Liver (tissue), 3 donors: ENCODE measurements at regions not wholly inside any gene's neighbourhood (a gene's known extent, or its start where the extent isn't known, plus 50 kb on each side); places are given as distances from the start of the nearest gene placed in this dataset.

Experiments
- ATF3 ChIP-seq: IDR thresholded peaks from 2 replicates; pipeline ENCODE4 v1.6.1; 2016; ENCODE audit warnings: antibody characterized with exemption
- EGR1 ChIP-seq, 2 donors: IDR thresholded peaks; 2 replicates each; pipeline ENCODE4 v1.6.1; 2016 to 2018; ENCODE audit warnings: antibody characterized with exemption in 2 of 2, low read depth in 2 of 2
- FOXA1 ChIP-seq: IDR thresholded peaks from 2 replicates; pipeline ENCODE4 v1.6.1; 2016; ENCODE audit warnings: antibody characterized with exemption
- GABPA ChIP-seq, 2 donors: IDR thresholded peaks in 1 of 2; conservative IDR thresholded peaks in 1 of 2; 2 replicates each; pipeline ENCODE4 v1.6.1; 2016; ENCODE audit warnings: antibody characterized with exemption in 2 of 2, mild to moderate bottlenecking in 1 of 2, moderate library complexity in 1 of 2
- HNF4G ChIP-seq: IDR thresholded peaks from 2 replicates; pipeline ENCODE4 v1.6.1; 2016; ENCODE audit warnings: antibody characterized with exemption
- JUND ChIP-seq, 2 donors: IDR thresholded peaks; 2 replicates each; pipeline ENCODE4 v1.6.1; 2016; ENCODE audit warnings: antibody characterized with exemption in 2 of 2
- MAX ChIP-seq: IDR thresholded peaks from 2 replicates; pipeline ENCODE4 v1.6.1; 2016; ENCODE audit warnings: antibody characterized with exemption
- RAD21 ChIP-seq, 2 donors: IDR thresholded peaks; 2 replicates each; pipeline ENCODE4 v1.6.1; 2016; ENCODE audit warnings: antibody characterized with exemption in 2 of 2, mild to moderate bottlenecking in 2 of 2
- REST ChIP-seq: IDR thresholded peaks from 2 replicates; pipeline ENCODE4 v1.6.1; 2016; ENCODE audit warnings: antibody characterized with exemption, mild to moderate bottlenecking
- RXRA ChIP-seq, 2 donors: IDR thresholded peaks; 2 replicates each; pipeline ENCODE4 v1.6.1; 2017 to 2018; ENCODE audit warnings: antibody characterized with exemption in 2 of 2, mild to moderate bottlenecking in 1 of 2
- SP1 ChIP-seq: IDR thresholded peaks from 2 replicates; pipeline ENCODE4 v1.6.1; 2018; ENCODE audit warnings: antibody characterized with exemption, mild to moderate bottlenecking
- TAF1 ChIP-seq: conservative IDR thresholded peaks from 2 replicates; pipeline ENCODE4 v1.6.1; 2016; ENCODE audit warnings: antibody characterized with exemption, mild to moderate bottlenecking
- YY1 ChIP-seq: IDR thresholded peaks from 2 replicates; pipeline ENCODE4 v1.6.1; 2016; ENCODE audit warnings: antibody characterized with exemption, mild to moderate bottlenecking
- TF ChIP-seq, protein P1 (sequence below): fragments of 150-350 bp; IDR thresholded peaks from 2 replicates; pipeline ENCODE4 v1.5.1; 2017; ENCODE audit warnings: improper control_type of control experiment, low read depth, low read length; ENCODE audit not compliant: missing input control
- donor health status: healthy.
- donor health status: healthy.

DNA sequence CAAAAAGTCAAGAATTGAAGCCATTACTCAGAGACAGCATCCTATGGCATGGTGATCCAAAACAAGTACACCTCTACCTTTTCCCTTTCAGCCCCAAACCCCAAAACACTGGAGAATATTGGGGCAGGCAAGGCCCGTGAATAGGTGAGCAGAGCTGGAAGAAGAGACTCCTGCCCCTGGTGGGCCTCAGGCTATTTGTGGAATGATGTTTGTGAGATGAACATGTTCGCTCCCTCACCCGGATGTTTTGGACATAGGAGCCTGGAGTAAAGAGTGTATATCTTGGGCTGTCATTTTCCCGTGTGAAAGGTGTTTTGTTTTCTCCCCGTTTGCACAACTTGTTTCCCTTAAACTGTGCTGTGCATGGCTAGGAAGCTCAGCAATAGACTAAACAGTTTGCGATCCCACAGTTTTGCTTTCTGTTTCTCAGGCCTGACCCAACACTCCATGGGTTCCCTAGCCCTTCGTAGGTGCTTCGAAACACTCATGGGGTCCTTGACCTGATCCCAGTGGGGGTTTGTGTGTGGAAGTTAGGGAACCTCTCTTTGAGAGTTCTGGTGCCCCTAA is 136.5 kb upstream of the TNP1 start:
- TF ChIP-seq, protein P1, sequence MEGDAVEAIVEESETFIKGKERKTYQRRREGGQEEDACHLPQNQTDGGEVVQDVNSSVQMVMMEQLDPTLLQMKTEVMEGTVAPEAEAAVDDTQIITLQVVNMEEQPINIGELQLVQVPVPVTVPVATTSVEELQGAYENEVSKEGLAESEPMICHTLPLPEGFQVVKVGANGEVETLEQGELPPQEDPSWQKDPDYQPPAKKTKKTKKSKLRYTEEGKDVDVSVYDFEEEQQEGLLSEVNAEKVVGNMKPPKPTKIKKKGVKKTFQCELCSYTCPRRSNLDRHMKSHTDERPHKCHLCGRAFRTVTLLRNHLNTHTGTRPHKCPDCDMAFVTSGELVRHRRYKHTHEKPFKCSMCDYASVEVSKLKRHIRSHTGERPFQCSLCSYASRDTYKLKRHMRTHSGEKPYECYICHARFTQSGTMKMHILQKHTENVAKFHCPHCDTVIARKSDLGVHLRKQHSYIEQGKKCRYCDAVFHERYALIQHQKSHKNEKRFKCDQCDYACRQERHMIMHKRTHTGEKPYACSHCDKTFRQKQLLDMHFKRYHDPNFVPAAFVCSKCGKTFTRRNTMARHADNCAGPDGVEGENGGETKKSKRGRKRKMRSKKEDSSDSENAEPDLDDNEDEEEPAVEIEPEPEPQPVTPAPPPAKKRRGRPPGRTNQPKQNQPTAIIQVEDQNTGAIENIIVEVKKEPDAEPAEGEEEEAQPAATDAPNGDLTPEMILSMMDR = no peak
- TF ChIP-seq REST (no peak), JUND (IDR thresholded peaks at IDR 0.05) (no peak), SP1 (no peak), EGR1 (IDR thresholded peaks at IDR 0.05; ENCODE audit: low read depth in 2 of 2) (no peak), GABPA (IDR thresholded peaks at IDR 0.05 in 1 of 2, conservative IDR thresholded peaks at IDR 0.05 in 1 of 2) (no peak), TAF1 (no peak), ATF3 (no peak), MAX (no peak), YY1 (no peak), HNF4G (no peak), RXRA (IDR thresholded peaks at IDR 0.05) (no peak), RAD21 (IDR thresholded peaks at IDR 0.05) (no peak), FOXA1 (no peak)
